Activated T-helper 1 cell treated with Interleukin-2 at 50 U/mL for 16 hours (primary cell): ENCODE measurements at regions not wholly inside any gene's neighbourhood (a gene's known extent, or its start where the extent isn't known, plus 50 kb on each side); places are given as distances from the start of the nearest gene placed in this dataset.

Experiments used
- DNase-seq: peaks from one replicate; pipeline ENCODE4 v3.0.0-alpha.2; 2020; ENCODE audit warnings: low read depth

- DNase-seq: no peak
These were observed 51.0 kb upstream of the EGFLAM start for GRCh38 chr5:38207343-38207742.

GRCh38 chr5:38202741-38203140 lies 55.6 kb upstream of the EGFLAM start:
- no peak for DNase-seq

DNA sequence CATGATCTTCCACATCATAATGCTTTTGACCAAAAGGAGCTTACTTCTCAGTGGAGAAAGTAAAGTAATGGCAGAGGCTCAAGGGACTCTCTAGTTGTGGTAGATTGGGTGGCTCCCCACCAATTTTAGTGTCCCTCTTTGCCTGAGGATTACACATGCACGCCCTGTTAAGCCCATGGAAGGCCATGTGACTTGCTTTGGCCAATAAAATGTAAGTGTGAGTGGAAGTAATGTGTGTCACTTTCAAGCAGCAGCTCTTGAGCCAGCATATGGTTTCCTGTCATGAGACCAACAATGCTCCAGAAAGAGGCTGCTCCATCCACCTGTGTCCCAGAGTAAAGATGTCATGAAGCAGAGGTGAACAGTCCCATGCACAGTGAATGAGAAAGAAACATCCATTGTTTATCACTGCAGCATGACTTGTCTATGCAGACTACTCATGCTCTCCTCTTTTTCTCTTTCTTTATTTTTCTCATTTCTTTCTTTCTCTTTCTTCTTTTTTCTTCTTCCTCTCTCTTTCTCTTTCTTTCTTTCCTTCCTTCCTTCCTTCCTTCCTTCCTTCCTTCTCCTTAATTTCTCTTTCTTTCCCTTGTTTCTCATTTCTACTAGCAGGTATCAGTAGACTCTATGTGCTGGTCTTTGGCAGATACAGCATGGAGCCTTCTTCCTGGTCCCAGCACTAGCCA lies 57.3 kb upstream of the EGFLAM start:
- no peak for DNase-seq

DNA sequence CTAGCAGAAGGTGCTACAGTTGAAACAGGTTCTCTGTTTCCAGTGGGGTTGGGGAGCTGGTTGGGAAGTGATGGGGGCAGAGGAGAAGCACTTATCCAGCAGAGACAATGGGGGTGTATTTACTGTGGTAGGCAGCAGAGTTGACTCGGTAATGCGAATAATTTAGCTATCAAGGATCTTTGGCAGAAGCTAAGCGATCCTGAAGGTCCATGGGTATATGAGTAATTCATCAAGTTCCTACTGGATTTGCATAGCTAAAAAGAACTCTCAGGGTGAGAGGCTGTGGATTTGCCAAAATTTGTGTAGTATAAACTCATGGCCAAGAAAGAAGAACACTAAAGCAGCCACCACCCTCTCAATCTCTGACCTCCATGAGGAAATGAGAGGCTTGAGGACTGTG lies 61.2 kb upstream of the EGFLAM start:
- DNase-seq: no peak

- peak; percentile 24 for DNase-seq
These were observed 65.3 kb upstream of the EGFLAM start for GRCh38 chr5:38193015-38193581.

GRCh38 chr5:38191693-38192092 lies 66.7 kb upstream of the EGFLAM start:
- DNase-seq: no peak

DNA sequence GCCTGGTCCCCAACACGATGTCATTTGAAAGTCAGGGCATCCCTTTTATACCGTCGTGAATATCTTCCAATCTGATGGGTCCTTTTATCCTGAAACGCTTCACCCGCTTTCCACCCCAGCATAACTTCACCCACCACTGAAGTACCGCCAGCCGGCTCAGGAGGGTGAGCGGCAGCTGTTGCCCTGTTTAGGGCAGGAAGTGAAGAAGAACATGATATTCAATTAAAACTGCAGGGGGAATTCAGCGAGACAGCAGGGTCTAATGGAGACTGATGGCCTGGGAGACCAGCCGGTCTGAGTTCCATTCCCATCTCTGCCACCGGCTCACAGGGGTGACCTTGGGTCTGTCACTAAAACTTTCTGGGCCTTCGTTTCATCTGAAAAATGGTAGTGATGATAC lies 68.2 kb upstream of the EGFLAM start:
- no peak for DNase-seq

- DNase-seq: no peak
These were observed 69.3 kb upstream of the EGFLAM start for GRCh38 chr5:38189081-38189504.

DNA sequence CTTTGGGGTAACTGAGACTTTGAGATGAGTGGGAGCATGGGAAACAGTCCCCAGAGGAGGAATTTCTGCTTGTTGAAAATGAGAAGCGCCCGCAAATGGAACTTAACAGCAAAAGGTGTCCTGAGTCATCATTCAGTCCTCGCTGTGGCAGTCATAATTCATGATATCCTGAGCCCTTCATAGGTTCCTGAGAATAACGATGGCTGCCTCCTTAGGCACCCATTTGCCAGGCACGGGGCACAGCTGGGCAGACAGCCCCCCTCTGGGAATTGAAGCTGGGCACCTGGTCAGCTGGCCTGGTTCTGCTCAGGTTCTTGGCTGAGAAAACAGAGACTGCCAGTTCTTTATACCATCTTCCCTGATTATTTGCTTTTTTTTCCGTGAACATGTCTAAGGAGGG lies 69.8 kb upstream of the EGFLAM start:
- no peak for DNase-seq

DNA sequence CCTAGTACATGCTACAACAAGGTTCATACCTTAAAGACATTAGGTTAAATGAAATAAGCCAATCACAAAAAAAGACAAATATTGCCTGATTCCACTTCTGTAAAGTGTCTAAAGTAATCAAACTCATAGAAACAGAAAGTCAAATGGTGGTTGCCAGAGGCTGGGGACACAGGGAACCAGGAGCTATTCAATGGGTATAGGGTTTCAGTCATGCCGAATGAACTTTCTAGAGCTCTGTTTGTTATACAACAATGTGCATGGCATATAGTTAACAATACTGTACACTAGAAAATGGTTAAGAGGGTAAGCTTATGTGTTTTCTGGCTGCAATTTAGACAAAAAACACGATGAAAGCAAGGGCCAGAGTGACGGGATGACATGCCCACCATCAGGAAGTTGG lies 70.8 kb upstream of the EGFLAM start:
- DNase-seq: no peak

DNA sequence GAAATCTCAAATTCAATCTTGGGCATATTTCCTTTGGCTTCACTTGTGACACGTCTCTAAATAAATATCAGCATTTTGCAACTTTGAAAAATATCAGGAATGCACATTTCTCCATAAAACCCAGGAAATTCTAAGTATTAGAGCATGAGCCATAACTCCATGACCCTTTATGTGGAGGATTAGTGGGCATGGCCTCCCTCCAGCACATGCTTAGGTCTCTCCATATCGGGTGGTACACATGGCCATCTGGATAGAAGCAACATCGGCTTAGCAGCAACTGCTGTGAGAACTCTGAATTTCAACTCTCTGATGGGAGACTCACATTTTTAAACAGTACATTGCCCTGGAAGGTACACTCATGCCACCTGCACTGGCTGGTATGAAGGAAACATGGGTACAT lies 73.7 kb upstream of the EGFLAM start:
- no peak for DNase-seq

DNA sequence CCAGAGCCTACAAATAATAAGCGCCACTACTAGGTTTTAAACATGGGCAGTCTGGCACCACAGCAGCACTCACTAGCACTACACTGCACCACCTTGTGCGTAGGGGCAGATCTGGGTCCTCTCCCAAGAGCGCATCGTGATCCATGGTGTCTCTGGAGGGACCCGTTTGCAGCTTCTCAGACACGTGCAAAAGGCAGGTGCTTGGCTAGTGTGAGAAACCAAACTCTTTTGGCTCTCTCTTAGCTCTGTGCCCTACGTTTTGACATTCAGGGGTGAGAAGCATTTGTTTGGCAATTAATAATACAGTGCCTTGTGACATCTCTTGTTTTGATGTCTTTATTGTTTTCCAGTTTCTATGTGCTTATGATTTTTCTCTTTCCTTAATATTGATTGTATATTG lies 75.4 kb upstream of the EGFLAM start:
- DNase-seq: no peak

GRCh38 chr5:38168029-38168428 lies 90.3 kb upstream of the EGFLAM start:
- DNase-seq: no peak

- DNase-seq: no peak
These were observed 90.8 kb upstream of the EGFLAM start for GRCh38 chr5:38167562-38167996.

DNA sequence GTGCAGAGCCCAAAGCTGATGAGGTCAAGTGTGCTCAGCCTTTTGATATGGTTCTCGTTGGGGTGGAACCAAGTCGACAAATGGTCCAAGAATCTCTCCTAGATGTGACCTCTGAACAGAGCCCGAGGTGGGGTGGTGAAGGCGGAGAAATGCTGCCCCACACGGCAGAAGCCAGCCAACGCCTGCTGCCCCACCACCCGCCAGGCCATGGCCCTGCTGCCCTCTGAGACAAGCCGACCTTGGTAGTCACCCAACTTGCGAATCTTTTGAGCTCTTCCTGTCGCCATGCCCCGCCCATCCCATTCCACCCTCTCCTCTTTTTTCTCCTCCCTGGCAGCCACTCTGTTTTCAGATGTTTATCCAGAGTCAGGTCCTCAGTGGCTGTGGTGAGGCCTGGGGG lies 91.5 kb upstream of the EGFLAM start:
- DNase-seq: no peak

- no peak for DNase-seq
These were observed 92.9 kb upstream of the EGFLAM start for GRCh38 chr5:38165435-38165834.

- no peak for DNase-seq
These were observed 93.5 kb upstream of the EGFLAM start for GRCh38 chr5:38164776-38165399.

- DNase-seq: no peak
These were observed 94.6 kb upstream of the EGFLAM start for GRCh38 chr5:38163636-38164237.

GRCh38 chr5:38162625-38163024 lies 95.7 kb upstream of the EGFLAM start:
- DNase-seq: no peak

DNA sequence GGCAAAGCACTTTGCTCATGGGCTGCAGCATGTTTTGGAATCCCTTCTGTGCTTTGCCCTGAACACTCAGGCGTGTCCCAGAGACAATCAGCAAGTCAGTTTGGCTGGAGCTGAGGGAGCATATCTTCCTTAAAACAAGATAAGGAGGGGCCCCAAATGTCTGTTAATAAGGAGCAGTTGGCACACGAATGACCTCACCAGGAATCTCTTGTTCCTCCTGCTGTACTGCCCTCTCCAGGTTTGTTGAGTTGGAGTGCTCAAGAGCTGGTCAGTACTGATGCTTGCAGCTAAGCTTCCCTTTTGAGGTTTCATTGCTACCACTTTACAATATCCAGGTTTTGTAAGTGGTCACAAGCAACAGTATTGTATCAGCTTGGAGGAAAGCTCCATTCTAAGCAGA lies 101.3 kb upstream of the EGFLAM start:
- no peak for DNase-seq

GRCh38 chr5:38154615-38155204 lies 103.6 kb upstream of the EGFLAM start:
- no peak for DNase-seq

GRCh38 chr5:38151878-38152277 lies 106.5 kb upstream of the EGFLAM start:
- DNase-seq: no peak

- DNase-seq: no peak
These were observed 108.6 kb upstream of the EGFLAM start for GRCh38 chr5:38149815-38150195.
